HG03135 (cell line): ENCODE measurements at regions not wholly inside any gene's neighbourhood (a gene's known extent, or its start where the extent isn't known, plus 50 kb on each side); places are given as distances from the start of the nearest gene placed in this dataset.

Source experiments
- ATAC-seq: cut with Tn5 transposase; IDR thresholded peaks from one replicate; pipeline ENCODE4 v1.9.1; 2021; ENCODE audit warnings: mild to moderate bottlenecking, moderate library complexity; ENCODE audit not compliant: unreplicated experiment

GRCh38 chr13:63696055-63696454, 2280.4 kb upstream of the PCDH20 start:
- ATAC-seq: no peak

DNA sequence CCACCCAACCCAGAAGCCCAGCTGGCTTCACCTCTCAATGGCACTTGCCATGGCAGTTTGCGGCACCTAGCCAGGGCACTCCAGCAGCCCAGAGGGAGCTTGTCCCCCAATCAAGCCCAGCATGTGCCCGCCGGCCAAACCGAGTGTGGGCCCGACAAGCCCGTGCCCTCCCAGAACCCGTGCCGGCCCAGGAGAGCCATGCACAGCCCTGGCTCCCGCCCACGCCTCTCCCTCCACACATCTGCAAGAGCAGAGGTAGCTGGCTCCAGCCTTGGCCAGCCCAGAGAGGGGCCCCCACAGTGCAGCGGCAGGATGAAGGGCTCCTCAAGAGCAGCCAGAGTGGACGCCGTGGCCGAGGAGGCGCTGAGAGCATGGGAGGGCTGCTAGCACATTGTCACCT, 2278.0 kb upstream of the PCDH20 start:
- no peak for ATAC-seq

GRCh38 chr13:63691474-63691873, 2275.8 kb upstream of the PCDH20 start:
- ATAC-seq: no peak

GRCh38 chr13:63690672-63691071, 2275.0 kb upstream of the PCDH20 start:
- ATAC-seq: no peak

- ATAC-seq: no peak
These were observed 2269.2 kb upstream of the PCDH20 start for GRCh38 chr13:63684822-63685221.

DNA sequence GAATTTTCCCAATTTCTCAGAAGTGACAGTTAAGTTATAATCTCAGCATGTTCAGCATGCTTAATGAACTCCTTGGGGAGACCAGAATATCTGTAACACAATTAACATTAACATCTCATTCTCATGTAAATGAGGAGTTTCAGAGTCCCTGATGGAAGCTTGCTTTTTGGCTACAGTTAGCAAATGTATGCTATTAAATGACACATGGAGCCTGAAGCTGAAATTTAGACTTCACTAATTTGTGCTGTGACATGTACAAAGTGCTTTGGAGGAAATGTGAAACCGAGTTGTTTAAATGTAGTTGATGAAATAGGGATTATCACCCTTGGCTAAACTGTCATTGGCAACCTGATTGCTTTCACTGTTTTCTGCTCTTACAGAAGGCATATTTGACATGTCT, 2265.1 kb upstream of the PCDH20 start:
- no peak for ATAC-seq

DNA sequence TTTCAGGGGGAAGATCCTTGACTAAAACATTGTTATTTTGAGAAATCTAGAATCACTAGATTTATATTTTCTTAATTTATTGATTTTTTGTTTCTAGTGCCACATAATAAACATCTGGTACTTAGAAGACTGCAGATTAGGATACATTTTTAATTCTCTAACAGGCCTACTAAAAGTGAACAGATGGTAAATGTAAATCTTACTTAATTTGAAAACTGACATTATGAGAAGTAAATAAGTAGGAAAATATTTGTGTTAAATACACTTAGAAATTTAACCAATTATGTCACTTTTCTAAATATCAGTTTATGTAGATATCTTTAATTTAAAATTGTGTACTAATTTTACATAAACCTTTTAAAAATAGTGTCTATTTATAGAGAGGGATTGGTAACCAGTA, 2255.6 kb upstream of the PCDH20 start:
- no peak for ATAC-seq

DNA sequence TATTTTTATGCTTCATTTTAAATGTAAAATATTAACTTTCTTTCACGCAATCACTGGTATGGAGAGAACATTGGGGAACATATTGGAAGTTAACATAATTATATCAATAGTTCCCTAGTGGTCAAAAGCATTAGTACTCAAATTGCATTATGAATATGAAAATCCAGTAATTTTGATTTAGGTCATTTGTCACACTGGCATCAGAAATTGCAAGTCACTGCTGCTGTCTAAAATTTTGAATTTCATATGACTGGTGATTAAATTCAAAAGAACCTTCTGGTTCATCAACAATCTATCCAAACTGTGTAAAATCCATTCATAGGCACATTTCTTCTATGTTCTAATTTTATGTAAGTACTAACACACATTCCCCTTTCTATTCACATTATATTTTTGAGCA, 2235.7 kb upstream of the PCDH20 start:
- ATAC-seq: no peak

DNA sequence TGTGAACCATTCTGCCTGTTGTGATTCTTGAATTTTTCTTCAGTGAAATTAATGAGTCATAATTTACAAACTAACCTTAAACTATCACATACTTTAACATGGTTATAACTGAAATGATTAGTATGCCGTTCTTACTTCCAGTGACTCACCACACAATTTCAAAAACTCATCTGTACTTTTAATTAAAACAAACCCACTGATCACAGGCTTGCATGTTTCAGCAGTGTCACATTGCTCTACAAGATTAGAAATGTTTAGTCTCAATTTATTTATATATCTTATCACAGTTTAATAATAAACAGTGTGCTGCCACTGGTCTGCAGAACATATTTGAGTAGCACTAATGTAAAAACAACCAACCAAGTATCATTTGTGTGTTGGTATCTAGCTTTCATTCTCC, 2227.9 kb upstream of the PCDH20 start:
- ATAC-seq: no peak

- ATAC-seq: peak; percentile 71
These were observed 2220.8 kb upstream of the PCDH20 start for GRCh38 chr13:63636316-63636993.

GRCh38 chr13:63632321-63632720, 2216.7 kb upstream of the PCDH20 start:
- no peak for ATAC-seq

GRCh38 chr13:63631006-63631405, 2215.4 kb upstream of the PCDH20 start:
- ATAC-seq: no peak

DNA sequence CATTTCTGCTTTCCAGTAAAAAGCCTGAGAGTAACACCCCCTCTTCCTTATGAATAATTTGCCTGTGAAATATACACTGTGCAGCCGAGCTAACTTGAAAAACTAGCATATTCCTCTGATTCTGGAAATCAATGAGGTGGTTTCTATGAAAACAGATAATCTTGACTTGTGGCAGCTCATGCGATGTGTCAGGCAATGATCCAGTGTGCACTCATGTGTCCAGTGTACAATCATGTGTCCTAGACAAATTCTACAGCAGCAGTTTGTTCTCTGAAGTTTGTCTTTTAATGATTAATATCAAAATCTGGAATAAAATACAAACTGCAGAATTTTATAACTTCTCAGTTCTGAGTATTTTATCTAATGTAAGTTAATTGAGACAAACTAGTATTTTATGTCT, 2213.9 kb upstream of the PCDH20 start:
- ATAC-seq: no peak

DNA sequence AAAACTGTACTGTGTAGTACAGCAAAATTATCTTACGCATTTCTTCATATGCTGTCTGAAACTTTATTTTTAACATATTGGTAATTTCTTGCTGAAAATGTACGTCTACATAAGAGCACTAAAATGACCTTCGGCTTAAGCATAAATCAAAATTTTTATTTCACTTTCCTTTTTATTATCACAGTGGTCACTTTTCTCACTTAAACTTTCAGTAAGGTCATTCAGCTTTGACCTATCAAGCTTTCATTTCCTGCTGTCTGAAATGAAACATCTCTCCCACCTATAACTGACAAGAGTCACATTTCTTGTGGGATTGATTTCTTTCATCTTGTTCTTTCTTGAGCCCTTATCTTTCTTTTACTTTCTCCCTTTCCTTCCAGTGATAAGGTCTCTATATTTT, 2212.7 kb upstream of the PCDH20 start:
- no peak for ATAC-seq

DNA sequence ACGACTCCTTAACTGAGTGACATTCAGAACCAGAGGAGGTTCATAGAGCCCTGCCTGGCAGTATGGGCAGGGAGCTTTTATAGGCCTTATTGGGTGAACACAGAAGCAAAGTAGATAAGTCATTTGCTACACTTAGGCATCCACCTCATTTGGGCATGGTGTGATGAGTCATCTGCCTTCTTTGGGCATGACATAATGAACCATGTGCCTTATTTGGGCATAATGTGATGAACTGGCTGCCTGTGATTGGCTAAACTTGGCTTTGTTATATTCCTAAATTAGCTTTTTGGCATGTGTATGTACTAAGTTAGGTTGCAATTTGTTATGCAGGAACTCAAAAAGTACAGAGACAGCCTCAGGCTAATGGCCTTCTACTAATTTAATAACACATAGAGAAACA, 2210.2 kb upstream of the PCDH20 start:
- ATAC-seq: no peak

- ATAC-seq: no peak
These were observed 2199.4 kb upstream of the PCDH20 start for GRCh38 chr13:63614874-63615612.

DNA sequence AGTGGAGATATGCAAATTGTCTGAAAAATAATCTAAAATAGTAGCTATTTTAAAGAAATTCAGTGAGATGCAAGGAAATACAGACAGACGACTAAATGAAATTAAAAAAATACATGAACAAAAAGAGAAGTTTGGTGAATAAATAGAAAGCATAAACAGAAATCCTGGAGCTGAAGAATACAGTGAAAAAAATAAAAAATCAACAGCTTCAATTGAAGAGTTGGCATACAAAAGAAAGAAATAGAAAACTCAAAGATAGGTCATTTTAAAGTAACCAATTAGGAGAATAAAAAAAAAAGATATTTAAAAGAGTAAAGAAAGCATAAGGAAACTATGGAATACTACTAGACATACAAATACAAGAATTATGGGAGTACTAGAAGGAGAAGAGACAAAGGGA, 2191.5 kb upstream of the PCDH20 start:
- ATAC-seq: no peak

GRCh38 chr13:63605962-63606361, 2190.3 kb upstream of the PCDH20 start:
- no peak for ATAC-seq

- ATAC-seq: no peak
These were observed 2189.8 kb upstream of the PCDH20 start for GRCh38 chr13:63605403-63605802.

DNA sequence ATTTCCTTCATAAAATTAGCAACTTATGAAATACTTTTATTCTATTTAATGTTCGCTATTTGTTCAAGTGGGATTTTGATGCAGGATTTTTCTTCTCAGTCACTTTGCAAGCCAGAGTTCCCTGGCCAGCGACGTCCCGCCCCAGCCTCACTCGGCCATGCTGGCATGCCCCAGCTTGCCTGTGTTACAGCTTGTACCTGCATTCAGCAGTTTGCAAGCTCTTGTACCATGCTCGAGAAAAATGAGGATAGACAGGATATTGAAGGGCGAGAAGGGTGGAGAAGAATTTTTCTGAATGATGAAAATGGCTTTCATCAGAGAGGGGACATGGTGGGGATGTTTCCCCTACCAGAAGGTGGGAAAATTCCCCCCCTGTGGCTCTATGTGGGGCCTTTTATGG, 2180.2 kb upstream of the PCDH20 start:
- no peak for ATAC-seq

- ATAC-seq: no peak
These were observed 2170.8 kb upstream of the PCDH20 start for GRCh38 chr13:63586467-63586866.

DNA sequence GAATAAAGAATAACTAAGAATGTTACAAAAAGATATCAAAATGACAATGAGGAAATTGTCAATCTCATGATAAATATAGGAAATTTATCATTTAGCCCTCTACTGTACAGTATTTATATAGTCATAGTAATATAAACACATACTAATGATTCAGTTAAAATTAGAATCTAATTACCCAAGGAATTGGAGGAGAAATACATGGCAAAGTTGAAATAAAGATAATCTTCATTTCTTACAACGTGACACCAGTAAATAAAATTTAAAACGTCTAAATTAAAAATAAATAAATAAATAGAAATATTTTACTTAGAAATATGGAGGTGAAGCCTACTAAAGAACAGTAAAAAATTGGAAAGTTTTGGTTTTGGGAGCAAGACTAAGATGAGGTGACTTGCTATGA, 2163.1 kb upstream of the PCDH20 start:
- no peak for ATAC-seq

GRCh38 chr13:63567031-63567430, 2151.4 kb upstream of the PCDH20 start:
- no peak for ATAC-seq
